ENCODE measurements at regions not wholly inside any gene's neighbourhood (a gene's known extent, or its start where the extent isn't known, plus 50 kb on each side); places are given as distances from the start of the nearest gene placed in this dataset.

DNA sequence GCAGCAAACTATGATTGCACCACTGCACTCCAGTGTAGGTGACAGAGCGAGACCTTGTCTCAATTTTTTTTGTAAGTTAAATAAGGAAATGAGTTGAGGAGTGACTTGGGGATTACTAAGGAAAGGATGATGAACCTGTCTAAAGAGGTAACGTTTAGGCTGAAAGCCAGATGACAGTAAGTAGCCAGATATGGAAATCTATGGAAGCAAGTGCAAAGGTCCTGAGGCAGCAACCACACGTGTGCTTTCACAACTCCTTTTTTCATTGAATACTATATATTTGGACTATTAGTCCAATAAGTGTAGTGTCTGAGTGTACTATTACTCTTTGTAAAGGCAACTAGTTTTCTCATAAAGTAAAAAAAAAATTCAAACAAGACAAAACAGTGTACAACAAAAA lies 147.4 kb downstream of the CD24 start:
- no peak for TF ChIP-seq EZH2phosphoT487 (IDR thresholded peaks at IDR 0.05; ENCODE audit: borderline replicate concordance, low read depth)
- no peak for TF ChIP-seq GATA2 (CRISPR knock-in tag; IDR thresholded peaks at IDR 0.05)
- TF ChIP-seq, protein P1, sequence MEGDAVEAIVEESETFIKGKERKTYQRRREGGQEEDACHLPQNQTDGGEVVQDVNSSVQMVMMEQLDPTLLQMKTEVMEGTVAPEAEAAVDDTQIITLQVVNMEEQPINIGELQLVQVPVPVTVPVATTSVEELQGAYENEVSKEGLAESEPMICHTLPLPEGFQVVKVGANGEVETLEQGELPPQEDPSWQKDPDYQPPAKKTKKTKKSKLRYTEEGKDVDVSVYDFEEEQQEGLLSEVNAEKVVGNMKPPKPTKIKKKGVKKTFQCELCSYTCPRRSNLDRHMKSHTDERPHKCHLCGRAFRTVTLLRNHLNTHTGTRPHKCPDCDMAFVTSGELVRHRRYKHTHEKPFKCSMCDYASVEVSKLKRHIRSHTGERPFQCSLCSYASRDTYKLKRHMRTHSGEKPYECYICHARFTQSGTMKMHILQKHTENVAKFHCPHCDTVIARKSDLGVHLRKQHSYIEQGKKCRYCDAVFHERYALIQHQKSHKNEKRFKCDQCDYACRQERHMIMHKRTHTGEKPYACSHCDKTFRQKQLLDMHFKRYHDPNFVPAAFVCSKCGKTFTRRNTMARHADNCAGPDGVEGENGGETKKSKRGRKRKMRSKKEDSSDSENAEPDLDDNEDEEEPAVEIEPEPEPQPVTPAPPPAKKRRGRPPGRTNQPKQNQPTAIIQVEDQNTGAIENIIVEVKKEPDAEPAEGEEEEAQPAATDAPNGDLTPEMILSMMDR (IDR thresholded peaks at IDR 0.05), result no peak
- no peak for TF ChIP-seq RAD21 (IDR thresholded peaks at IDR 0.05; ENCODE audit: low read length)
- TF ChIP-seq EP300 (IDR thresholded peaks at IDR 0.05; ENCODE audit: borderline replicate concordance in 1 of 2, low read depth in 1 of 2, low read length in 1 of 2), result no peak
- no peak for TF ChIP-seq NRF1 (IDR thresholded peaks at IDR 0.05; ENCODE audit: low read depth, low read length)
